LNCaP clone FGC (cell line): ENCODE measurements at regions not wholly inside any gene's neighbourhood (a gene's known extent, or its start where the extent isn't known, plus 50 kb on each side); places are given as distances from the start of the nearest gene placed in this dataset.

Experiments
- DNase-seq: peaks from one replicate; pipeline ENCODE4 v3.0.0-alpha.2; 2011; ENCODE audit warnings: low read depth
- H3K4me3 ChIP-seq: 2 replicates; pipeline ENCODE4 v1.5.1; 2011; ENCODE audit warnings: mild to moderate bottlenecking, low read depth, low read length, control low read depth
- CTCF ChIP-seq: IDR thresholded peaks from 2 replicates; pipeline ENCODE4 v1.5.1; 2012; ENCODE audit warnings: mild to moderate bottlenecking; ENCODE audit not compliant: control insufficient read depth, insufficient read depth; ENCODE audit errors: extremely low read depth

- no peak for DNase-seq
- H3K4me3 ChIP-seq = no peak overlapping the region
- TF ChIP-seq CTCF = no peak
Observed at GRCh38 chr15:45763170-45763869, 128.5 kb downstream of the SQOR start.

GRCh38 chr15:45773149-45773548 is 138.3 kb downstream of the SQOR start:
- no peak overlapping the region for H3K4me3 ChIP-seq
- TF ChIP-seq CTCF = no peak
- no peak for DNase-seq

- no peak for DNase-seq
- no peak overlapping the region for H3K4me3 ChIP-seq
- no peak for TF ChIP-seq CTCF
Observed at GRCh38 chr15:45776772-45777171, 141.9 kb downstream of the SQOR start.

GRCh38 chr15:45777781-45778180 is 143.0 kb downstream of the SQOR start:
- H3K4me3 ChIP-seq = no peak overlapping the region
- no peak for DNase-seq
- TF ChIP-seq CTCF = no peak

- no peak for DNase-seq
- H3K4me3 ChIP-seq = no peak overlapping the region
Observed at GRCh38 chr15:45780352-45780751, 145.5 kb downstream of the SQOR start.

GRCh38 chr15:45784656-45785055 is 149.8 kb downstream of the SQOR start:
- no peak for TF ChIP-seq CTCF
- no peak overlapping the region for H3K4me3 ChIP-seq
- DNase-seq = no peak

More at GRCh38 chr15:45780352-45780751, 145.5 kb downstream of the SQOR start:
- no peak for TF ChIP-seq CTCF

GRCh38 chr15:45785897-45786296 is 151.1 kb downstream of the SQOR start:
- TF ChIP-seq CTCF = no peak
- no peak for DNase-seq
- H3K4me3 ChIP-seq = no peak overlapping the region
